NCI-H1436 (cell line): ENCODE measurements at regions not wholly inside any gene's neighbourhood (a gene's known extent, or its start where the extent isn't known, plus 50 kb on each side); places are given as distances from the start of the nearest gene placed in this dataset.

Source experiments
- DNase-seq: peaks from one replicate; lab custom pipeline; 2025; lab: John Stamatoyannopoulos, UW

DNA sequence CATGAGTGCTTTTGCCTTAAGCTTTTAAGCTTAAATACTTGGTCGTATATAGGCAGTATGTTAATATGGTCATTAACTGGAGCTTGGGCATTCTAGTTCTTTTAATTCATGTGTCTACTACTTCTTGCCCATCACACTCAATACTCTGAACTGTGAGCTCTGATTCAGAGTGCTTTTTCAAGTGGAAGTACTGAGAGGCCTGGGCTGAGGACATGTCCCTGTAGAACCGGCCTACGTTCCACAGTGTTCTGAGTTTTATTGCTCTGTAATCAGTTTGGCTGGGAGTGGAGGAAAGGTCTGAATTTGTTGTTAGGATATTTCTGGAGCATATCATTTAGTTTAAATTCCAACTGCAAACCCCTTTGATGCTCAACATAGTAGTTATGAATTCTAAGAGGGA is 1744.8 kb upstream of the MIR17HG start:
- no peak for DNase-seq

DNA sequence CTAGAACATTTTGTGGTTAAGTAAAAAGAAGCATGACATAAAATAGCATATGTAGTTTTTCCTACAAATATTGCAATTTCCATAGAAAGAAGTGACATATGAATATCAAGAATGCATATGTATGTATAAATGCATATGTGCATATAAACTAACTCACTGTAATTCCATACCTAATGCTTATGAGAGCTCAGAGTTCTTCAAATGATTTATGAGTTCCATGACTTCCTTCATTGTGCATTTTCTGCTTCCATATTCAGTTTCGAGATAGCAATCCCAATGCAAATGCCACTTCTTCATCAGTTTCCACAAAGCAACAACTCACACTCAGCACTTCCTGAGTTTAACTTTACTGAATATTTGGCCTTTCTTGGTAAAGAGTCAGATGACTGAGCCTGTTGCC is 1744.3 kb upstream of the MIR17HG start:
- no peak for DNase-seq

DNA sequence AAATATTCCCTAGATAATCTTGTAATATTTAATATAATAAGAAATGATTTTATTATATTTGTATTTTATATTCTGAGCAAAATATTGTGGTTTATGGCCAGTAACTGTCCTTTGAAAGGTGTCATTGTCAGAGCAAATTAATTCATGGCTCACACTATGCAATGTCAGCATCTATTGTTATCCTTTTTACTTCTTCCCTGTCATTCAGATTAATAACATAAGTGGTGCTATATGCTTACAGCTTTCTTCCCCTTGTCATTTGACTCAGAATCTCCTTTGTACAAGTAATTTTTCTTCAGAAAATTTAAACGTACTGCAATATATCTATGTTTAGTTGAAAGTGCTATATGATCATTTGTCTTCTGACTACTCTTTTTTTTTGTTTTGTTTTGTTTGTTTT is 1738.2 kb upstream of the MIR17HG start:
- DNase-seq: no peak

DNA sequence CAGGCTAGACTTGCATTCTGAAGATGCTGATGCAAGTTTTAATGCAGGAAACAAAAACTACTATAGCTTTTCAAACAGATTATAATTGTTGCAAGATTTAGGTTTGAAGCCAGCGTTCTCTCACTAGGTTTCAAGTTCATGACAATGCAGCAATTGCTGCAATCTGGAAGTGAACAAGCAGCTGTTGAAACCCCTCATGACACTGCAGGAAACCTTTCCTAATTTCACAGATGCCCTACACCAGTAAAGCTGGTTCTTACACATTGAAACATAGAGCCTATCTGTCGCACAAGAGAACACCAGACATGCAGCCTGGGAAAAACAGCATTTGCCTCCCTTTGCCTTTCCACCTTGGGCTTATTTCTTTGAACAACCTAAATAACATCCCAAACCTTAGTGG is 1737.2 kb upstream of the MIR17HG start:
- DNase-seq: no peak

DNA sequence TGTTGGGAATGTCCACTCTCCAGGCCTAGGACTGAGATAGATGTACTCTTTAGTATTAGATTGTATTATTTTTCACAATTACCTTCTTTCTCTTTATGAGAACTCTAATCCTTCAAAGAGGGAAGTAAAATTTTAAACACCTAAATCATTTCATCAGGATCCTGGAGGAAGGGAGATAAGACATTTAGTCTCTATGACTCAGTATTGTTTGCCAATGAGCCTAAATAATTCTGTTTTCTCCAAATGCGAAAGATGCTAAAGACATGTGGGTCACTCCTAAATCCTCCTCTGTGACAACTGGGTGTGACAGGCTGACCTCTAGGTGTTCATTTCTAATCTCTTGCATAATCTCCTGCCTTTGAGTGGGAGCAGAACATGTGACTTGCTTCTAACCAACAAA is 1736.6 kb upstream of the MIR17HG start:
- DNase-seq: no peak

DNA sequence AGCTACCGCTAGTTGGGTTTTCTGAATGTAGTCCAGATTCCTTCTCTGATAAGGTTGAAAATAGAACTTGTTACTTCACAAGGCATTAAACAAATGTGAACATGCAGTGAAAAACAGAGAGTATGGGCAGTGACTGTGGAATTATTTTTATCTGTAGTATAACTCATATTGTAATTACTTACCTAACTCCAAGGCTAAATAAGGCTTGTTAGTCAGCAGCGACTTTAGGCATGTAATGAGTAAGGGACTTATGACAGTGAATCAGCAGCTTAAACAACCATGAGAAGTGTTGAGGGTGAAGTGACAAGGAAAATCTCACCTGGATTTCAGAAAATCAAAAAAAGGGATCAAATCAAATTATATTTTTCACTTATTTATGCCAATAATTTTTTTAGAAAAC is 1719.5 kb upstream of the MIR17HG start:
- DNase-seq: no peak

DNA sequence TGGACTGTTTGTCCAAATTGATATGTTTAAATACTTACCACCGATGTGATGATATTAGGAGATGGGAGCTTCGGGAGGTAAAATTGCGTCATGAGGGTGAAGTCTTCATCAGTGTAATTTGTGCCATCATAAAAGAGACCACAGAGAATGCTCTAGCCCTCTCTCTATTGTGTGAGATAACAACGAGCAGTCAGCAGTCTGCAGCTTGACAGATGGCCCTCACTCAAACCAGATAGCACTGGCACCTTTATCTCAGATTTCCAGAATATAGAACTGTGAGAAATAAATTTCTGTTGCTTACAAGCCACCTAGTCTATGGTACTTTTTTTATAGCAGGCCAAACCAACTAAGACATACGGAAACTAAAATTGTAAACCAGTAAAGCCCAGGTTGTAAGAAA is 1718.9 kb upstream of the MIR17HG start:
- no peak for DNase-seq

DNA sequence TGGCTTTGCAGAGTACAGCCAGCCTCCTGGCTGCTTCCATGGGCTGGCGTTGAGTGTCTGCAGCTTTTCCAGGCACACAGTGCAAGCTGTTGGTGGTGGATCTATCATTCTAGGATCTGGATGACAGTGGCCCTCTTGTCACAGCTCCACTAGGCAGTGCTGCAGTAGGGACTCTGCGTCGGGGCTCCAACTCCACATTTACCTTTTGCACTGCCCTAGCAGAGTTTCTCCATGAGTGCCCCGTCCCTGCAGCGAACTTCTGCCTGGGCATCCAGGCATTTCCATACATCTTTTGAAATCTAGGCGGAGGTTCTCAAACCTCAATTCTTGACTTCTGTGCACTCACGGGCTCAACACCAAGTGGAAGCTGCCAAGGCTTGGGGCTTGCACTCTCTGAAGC is 1697.3 kb upstream of the MIR17HG start:
- no peak for DNase-seq

DNA sequence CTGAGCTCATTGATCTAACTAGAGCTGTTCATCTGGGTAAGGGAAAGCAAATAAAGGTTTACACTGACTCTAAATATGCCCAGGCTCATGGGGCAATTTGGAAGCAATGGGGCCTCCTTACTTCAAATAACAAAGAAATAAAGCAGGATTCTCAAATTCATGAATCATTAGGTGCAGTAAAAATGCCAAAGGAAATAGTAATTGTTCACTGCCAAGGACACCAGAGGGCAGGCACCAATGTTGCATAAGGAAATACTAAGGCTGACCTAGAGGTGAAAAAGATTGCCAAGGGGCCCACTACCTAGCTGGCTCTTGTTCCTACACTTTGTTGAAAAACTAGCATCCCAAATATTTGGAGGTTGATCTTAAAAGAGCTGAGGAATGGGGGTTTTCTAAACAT is 1686.7 kb upstream of the MIR17HG start:
- DNase-seq: no peak

DNA sequence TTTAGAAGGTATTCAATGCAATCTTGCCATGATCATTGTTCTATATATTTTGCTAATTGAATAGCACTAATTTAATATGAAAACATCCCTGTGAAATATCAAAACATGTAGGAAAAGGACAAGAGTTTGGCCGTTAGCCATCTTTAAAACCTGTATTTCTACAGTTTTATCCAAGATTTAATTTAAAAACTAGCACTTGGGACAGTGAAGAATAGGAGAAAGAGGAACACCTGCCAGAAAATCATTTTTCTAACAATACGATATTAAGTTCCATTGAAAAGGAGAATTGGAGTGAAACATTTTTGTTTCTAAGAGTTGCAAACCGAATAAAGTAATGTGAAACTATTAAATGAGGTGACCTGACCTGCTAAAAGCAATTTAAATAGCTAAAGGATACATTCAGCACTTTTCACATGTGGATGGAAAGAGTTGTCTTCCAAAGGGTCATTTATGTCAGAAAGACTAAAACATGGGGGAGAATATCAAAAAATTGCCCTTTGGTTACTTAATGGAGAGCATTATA is 1673.6 kb upstream of the MIR17HG start:
- DNase-seq: no peak

DNA sequence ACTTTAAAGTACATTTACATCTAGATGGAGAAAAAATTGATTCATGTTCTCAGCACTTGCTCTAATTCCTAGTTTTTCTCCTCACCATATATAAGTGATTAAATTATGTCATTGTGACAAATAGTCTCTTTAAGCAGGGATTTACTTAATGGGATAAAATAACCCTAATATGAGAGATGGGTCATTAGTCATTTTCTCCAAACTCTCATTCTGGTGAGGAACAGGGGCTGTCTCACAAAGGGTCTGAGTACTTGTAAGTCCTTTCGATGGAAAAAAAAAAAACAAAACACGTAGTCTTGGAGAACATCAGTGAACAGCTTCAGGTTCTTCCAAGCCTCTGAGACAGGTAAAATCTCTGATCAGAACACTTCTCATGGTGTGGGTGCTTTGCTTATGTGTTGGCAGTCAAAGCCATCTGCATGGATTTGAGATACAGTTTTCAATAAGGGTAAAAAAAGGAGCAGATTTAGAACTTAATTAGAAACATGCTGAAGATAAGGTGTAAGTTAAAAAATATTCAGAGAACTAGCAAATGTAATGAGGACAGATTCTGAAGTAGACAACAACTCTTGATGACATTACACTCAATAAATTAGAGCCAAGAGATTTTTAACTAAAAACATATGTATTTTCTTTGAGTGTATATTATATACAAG is 1668.9 kb upstream of the MIR17HG start:
- DNase-seq: no peak

DNA sequence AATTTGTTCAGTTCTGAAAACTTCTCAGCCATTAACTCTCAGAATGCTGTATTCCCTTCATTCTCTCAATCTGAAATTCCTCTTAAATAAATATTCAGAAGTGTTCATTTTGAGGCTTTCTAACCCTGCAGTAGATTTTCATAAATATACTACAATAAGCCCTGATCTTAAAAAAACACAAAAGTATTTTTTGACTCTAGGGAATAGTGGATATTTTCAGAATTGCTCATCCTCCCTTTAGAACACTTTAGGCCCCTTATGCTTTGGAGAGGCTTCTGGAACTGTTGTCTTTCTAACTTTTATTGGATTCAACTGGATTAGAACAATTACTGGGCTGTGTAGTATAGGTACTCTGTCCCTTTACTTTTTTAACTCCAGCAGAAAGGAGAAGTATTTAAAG is 1662.6 kb upstream of the MIR17HG start:
- no peak for DNase-seq

DNA sequence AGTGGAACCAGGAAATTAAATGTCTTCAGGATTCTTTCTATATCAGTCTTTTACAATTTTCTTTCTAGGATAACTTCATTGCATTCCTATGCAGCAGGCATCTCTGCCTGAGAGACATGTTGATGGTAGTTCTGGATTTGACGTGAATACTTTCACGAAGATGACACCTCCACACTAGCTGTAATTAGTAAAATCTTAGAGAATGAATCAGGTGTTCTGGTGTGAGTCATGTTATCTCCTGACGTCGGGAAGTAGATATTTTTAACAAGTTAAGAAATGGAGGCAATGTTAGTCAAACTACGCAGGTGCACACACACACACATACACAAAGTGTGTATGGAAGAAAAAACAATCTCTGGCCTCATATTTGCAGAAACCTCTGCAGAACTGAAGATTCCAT is 1661.3 kb upstream of the MIR17HG start:
- DNase-seq: no peak

DNA sequence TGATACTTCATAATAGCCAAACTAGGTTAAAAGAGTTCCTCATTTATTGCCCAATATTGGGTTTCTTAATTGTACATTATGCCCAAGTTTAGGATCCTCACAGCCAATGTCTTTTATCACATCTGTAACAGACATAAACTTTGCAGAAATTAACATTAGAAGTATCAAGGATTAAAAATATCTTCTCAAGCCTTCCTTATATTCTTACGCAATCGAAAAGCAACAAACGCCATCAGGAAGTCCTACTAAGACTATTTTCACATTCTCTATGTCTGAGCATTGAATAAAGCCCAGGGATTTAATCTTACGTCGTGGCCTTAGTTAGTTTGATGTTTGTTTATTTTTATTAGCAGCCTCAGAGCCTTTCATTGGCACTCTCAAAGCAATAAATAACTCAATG is 1660.4 kb upstream of the MIR17HG start:
- no peak for DNase-seq

DNA sequence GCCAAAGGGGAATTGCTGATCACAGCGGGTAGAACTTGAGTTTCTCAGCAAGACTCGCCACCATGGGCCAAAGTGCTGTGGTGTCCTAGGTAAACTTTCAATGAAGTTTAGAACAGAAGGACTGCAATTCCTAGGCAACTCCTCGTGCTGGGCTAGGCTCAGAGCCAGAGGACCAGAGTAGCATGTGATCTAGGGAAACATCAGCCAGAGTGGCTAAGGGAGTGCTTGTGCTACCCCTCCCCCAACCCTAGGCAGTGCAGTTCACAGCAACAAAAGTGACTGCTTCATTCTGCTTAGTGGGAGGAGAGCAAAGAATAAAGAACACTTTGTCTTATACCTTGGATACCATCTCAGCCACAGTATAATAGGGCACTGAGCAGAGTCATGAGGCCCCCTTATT is 1658.6 kb upstream of the MIR17HG start:
- DNase-seq: no peak

DNA sequence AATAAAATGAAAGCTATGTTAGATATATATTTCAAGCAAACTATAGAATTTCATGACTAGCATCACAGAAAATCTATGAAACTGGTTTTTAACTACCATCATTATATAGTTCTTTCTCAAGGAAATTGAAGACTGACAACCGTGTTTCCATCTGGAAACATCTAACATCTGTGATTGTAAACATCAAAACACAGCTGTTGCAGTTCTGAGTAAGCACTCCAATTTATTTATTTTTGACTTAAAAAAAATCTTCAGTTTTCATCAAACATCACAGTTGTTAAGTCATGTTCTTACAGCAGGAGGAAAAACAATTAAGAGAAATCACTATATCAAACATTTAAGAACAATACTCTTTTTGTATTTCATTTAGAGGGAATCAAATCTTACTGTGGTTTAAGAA is 1653.0 kb upstream of the MIR17HG start:
- no peak for DNase-seq

DNA sequence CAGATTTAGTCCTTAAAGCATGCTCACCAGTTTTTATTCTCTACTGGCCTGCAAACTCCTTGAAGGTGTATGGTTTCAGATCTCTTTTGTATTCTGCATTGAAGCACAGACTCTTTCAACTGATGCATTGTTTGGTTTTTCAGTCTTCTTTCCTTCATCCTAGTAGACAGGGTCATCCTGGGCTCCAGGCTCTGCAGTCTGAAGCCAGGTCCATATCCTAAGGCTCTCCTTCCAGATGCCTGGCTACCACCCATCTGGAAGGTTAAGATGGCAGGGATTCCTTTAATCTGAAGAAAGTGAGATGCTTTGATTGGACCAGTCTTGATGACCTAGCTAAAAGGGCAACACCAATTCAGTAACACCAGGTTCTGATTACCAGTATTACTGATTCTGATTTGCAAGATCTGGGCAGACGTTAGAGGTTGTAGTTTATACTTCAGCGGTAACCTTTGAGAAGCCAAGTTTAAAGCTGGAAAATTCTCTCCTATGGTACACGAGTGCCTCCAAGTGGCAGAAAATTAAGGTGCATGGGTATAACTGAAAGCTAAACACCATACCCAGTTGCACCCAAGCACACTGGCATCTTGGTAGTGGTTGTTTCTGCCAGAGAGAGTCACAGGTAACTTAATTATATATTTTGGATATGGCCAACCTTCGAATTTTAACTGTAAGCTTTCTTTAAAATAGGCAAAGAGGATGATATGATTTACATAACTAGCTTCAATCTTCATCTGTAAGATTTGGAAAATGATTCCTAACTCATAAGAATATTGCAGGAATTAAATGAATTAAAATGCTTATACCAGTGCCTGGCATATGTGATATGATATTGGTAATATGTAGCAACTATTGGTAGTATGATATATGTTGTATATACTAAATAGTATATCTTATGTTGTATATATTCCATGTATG is 1651.9 kb upstream of the MIR17HG start:
- DNase-seq: no peak

DNA sequence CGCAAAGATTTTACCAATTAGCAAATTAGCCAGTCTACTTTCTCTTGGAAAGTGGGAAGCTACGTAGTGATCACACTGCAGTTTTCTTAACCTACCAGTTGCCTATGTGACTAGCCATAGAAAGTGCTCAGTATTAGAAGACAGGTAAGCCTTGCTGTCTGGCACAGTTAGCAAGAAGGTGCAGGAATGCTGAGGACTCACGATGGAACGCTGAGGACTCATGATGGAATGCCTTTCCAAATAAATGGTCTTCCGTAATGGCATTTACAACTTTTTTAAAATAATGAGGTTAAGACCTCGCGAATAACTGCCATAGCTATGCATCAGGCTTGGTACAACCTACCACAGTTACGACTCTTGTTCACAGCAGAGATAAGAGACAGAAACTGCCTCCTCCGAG is 1645.6 kb upstream of the MIR17HG start:
- no peak for DNase-seq

DNA sequence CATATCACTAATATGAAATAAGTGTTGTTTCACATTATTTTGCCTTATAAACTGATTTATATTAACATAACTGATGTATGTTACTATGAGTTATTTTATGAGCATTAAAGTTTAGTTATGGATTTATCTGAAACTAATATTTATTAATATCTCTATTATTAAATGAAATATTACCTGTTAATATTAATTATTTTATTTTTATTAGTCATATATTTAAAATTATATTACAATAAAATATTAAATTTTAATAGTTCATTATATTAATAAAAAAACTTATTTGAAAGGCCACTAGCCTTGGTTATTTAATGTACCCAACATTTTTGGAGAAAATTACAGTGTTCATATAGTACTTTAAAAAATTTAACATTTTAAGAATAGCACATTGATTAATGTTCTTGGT is 1643.4 kb upstream of the MIR17HG start:
- DNase-seq: no peak

DNA sequence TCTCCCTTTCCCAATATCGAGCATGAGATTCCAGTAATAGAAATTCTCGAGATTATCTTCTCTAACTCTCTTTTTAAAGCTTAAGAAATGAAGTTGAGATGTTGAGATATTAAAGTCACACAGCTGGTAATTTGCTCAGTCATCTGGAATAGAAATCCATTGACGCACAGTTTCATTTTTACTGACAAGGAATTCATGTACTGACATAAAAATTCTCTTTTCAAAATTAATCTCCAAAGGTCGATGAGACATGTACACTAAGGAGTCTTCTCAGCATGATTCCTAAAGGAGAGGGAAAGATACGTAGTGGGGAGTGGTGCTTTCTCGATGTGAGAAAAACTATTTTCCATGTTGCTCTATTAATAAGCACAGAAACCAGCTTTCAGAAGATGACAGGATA is 1639.5 kb upstream of the MIR17HG start:
- DNase-seq: no peak

DNA sequence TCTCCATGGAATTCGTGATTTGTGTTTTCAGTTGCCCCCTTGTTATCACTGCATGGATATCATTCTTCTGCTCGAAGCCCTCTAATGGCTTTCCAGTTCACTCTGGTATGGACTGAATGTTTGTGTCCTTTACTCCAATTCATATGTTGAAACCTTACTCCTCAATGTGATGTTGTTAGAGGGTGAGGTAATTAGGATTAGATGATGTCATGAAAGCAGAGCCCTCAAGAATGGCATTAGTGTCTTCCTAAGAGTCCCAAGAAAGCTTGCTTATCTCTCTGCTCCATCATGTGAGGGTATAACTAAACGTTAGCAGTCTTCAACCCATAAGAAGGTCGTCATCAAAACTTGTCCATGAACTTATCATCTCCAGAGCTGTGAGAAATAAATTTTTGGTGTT is 1626.3 kb upstream of the MIR17HG start:
- no peak for DNase-seq

DNA sequence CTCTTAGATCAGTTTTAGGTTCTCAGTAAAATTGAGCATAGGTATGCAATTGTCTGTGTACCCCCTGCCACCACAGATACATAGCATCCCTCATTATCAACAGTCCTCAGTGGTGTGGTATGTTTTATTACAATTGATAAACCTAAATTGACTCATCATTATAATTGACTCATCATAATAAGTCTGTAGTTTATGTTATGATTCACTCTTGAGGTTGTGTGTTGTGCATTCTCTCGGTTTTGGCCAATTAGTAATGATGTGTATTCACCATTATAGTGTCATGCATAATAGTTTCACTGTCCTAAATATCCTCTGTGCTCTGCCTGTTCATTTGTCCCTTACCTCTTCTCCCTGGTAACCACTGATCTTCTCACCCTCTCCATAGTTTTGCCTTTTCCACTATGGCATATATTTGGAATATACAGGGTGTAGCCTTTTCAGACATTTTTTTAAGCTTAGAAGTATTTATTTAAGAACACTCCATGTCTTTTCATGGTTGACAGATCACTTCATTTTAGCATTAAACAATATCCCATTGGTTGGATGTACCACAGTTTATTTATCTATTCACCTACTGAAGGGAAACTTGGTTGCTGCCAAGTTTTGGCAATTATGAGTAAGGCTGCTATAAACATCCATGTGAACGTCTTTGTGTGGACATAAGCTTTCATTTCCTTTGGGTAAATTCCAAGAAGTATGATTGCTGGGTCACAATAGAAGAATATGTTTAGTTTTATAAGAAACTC is 1620.6 kb upstream of the MIR17HG start:
- no peak for DNase-seq

DNA sequence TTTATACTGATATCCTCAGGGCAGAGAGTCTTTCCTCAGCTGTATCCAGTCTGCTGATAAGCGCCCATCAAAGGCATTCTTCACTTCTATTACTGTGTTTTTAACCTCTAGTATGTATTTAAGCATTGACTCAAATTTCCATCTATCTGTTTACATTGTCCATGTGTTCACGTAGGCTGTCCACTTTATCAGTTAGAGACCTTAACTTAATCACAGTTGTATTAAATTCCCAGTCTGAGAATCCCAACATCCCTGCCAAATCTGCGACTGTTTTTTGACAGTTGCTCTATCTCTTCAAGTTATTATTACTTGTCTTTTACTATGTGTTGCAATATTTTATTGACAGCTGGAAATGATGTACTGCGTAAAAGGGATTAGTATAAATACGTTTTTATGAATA is 1613.7 kb upstream of the MIR17HG start:
- DNase-seq: no peak
